Mesenchymal stem cell (in vitro differentiated cells and primary cell): ENCODE measurements at regions not wholly inside any gene's neighbourhood (a gene's known extent, or its start where the extent isn't known, plus 50 kb on each side); places are given as distances from the start of the nearest gene placed in this dataset.
"Not testable (repeated sequence)": the region's sequence is repeated elsewhere in the genome, so short reads cannot be mapped to it uniquely, and the experiment has no call there.

ENCODE experiments used
- DNase-seq: peaks from one replicate; pipeline ENCODE4 v3.0.0-alpha.2; 2013
- H2AFZ ChIP-seq: one replicate; pipeline ENCODE4 v1.6.1; 2013; ENCODE audit warnings: low read depth, mild to moderate bottlenecking, control low read depth, inconsistent platforms, low read length, moderate library complexity
- H2AK5ac ChIP-seq: 2 replicates; pipeline ENCODE4 v1.6.1; 2013; ENCODE audit warnings: low read length, moderate library complexity, mild to moderate bottlenecking, inconsistent platforms; ENCODE audit not compliant: severe bottlenecking
- H2BK120ac ChIP-seq: one replicate; pipeline ENCODE4 v1.6.1; 2013; ENCODE audit warnings: low read depth, mild to moderate bottlenecking, inconsistent platforms, low read length, moderate library complexity
- H2BK12ac ChIP-seq, 2 experiments: one replicate each; pipeline ENCODE4 v1.6.1; 2013; ENCODE audit warnings: inconsistent platforms in 2 of 2, low read length in 2 of 2, mild to moderate bottlenecking in 2 of 2, moderate library complexity in 2 of 2, control low read depth in 1 of 2
- H2BK15ac ChIP-seq: one replicate; pipeline ENCODE4 v1.6.1; 2013; ENCODE audit warnings: mild to moderate bottlenecking, low read depth, inconsistent platforms; ENCODE audit not compliant: poor library complexity, severe bottlenecking
- H2BK5ac ChIP-seq: 2 replicates; pipeline ENCODE4 v1.6.1; 2013; ENCODE audit warnings: low read depth, mild to moderate bottlenecking, low read length, control low read depth, inconsistent platforms; ENCODE audit not compliant: poor library complexity, severe bottlenecking
- H3K14ac ChIP-seq, 2 experiments: one replicate each; pipeline ENCODE4 v1.6.1; 2013; ENCODE audit warnings: inconsistent platforms in 2 of 2, low read length in 2 of 2, control low read depth in 1 of 2, mild to moderate bottlenecking in 1 of 2, moderate library complexity in 1 of 2
- H3K18ac ChIP-seq, 2 experiments: one replicate each; pipeline ENCODE4 v1.6.1; 2013; ENCODE audit warnings: inconsistent platforms in 2 of 2, low read length in 2 of 2, control low read depth in 1 of 2, low read depth in 1 of 2, mild to moderate bottlenecking in 1 of 2
- H3K23ac ChIP-seq, 2 experiments: one replicate each; pipeline ENCODE4 v1.6.1; 2013; ENCODE audit warnings: inconsistent platforms in 2 of 2, low read length in 2 of 2, mild to moderate bottlenecking in 2 of 2, moderate library complexity in 2 of 2, control low read depth in 1 of 2
- H3K27ac ChIP-seq: 2 replicates; pipeline ENCODE4 v1.5.1; 2013; ENCODE audit warnings: mild to moderate bottlenecking, moderate library complexity, low read length, control low read depth, inconsistent platforms; ENCODE audit not compliant: poor library complexity, severe bottlenecking
- H3K27me3 ChIP-seq, 2 experiments: 2 replicates each; pipeline versions ENCODE4 v1.6.1 to v1.7.0; 2013; ENCODE audit warnings: low read length in 2 of 2, mild to moderate bottlenecking in 2 of 2, moderate library complexity in 2 of 2, control low read depth in 1 of 2, inconsistent platforms in 1 of 2; ENCODE audit not compliant: control insufficient read depth in 1 of 2, insufficient read depth in 1 of 2
- H3K36me3 ChIP-seq, 2 experiments: 2 replicates each; pipeline versions ENCODE4 v1.6.1 to v1.7.0; 2013; ENCODE audit warnings: low read length in 2 of 2, control low read depth in 1 of 2, inconsistent platforms in 1 of 2, low read depth in 1 of 2, mild to moderate bottlenecking in 1 of 2; ENCODE audit not compliant: insufficient read depth in 2 of 2, control insufficient read depth in 1 of 2
- H3K4ac ChIP-seq, 2 experiments: one replicate each; pipeline ENCODE4 v1.6.1; 2013; ENCODE audit warnings: inconsistent platforms in 2 of 2, low read length in 2 of 2, mild to moderate bottlenecking in 2 of 2, moderate library complexity in 2 of 2, control low read depth in 1 of 2, low read depth in 1 of 2
- H3K4me1 ChIP-seq: 2 replicates; pipeline ENCODE4 v1.6.1; 2013; ENCODE audit warnings: low read depth, low read length, control low read depth; ENCODE audit not compliant: control insufficient read depth, insufficient read depth
- H3K4me2 ChIP-seq: 2 replicates; pipeline ENCODE4 v1.6.1; 2013; ENCODE audit warnings: low read length, mild to moderate bottlenecking, inconsistent platforms; ENCODE audit not compliant: poor library complexity, severe bottlenecking
- H3K4me3 ChIP-seq, 2 experiments: 2 replicates each; pipeline versions ENCODE4 v1.5.1 to v1.7.0; 2013; ENCODE audit warnings: low read length in 2 of 2, mild to moderate bottlenecking in 2 of 2, control low read depth in 1 of 2, low read depth in 1 of 2; ENCODE audit not compliant: insufficient read depth in 1 of 2
- H3K79me1 ChIP-seq: replicated peaks from 2 replicates; pipeline ENCODE4 v1.6.1; 2013; ENCODE audit warnings: mild to moderate bottlenecking, control low read depth, low read length, inconsistent platforms; ENCODE audit not compliant: poor library complexity, severe bottlenecking
- H3K9ac ChIP-seq: 2 replicates; pipeline ENCODE4 v1.7.0; 2013; ENCODE audit warnings: mild to moderate bottlenecking, low read length, moderate library complexity
- H3K9me3 ChIP-seq: 2 replicates; pipeline ENCODE4 v1.7.0; 2013; ENCODE audit warnings: mild to moderate bottlenecking, low read length; ENCODE audit not compliant: control insufficient read depth
- H4K8ac ChIP-seq: one replicate; pipeline ENCODE4 v1.6.1; 2013; ENCODE audit warnings: inconsistent platforms, mild to moderate bottlenecking, low read length, moderate library complexity
- H4K91ac ChIP-seq: one replicate; pipeline ENCODE4 v1.6.1; 2013; ENCODE audit warnings: mild to moderate bottlenecking, low read length, inconsistent platforms
- WGBS: methylation state at CpG from one replicate; pipeline ENCODE4 v1.1.7; 2013; ENCODE audit warnings: mixed read lengths; 5-methylcytosine and 5-hydroxymethylcytosine counted together

- no peak overlapping the region for H2BK5ac ChIP-seq
- no peaks in the 10 kb centered on the region for H3K27me3 ChIP-seq
- H3K23ac ChIP-seq = no peak overlapping the region
- H4K8ac ChIP-seq = no peak overlapping the region
- no peaks in the 10 kb centered on the region for H3K79me1 ChIP-seq
- H3K18ac ChIP-seq = no peak overlapping the region
- no peak for DNase-seq
- H3K4me3 ChIP-seq = no peak overlapping the region
- no peak overlapping the region for H3K14ac ChIP-seq
- H3K36me3 ChIP-seq = no peaks in the 10 kb centered on the region
- peaks cover 14% of the 10 kb centered on the region for H3K9me3 ChIP-seq
- no peak overlapping the region for H3K4me2 ChIP-seq
- H4K91ac ChIP-seq = no peak overlapping the region
- H2AK5ac ChIP-seq = no peak overlapping the region
- no peak overlapping the region for H2AFZ ChIP-seq
- no peak overlapping the region for H3K4ac ChIP-seq
- H2BK12ac ChIP-seq = no peak overlapping the region
- H2BK120ac ChIP-seq = no peak overlapping the region
- no peaks in the 10 kb centered on the region for H3K4me1 ChIP-seq
- H3K27ac ChIP-seq = no peak overlapping the region
- no peak overlapping the region for H2BK15ac ChIP-seq
- H3K9ac ChIP-seq = no peak overlapping the region
These were observed 110.4 kb upstream of the RORA start for GRCh38 chr15:61339516-61339915.

DNA sequence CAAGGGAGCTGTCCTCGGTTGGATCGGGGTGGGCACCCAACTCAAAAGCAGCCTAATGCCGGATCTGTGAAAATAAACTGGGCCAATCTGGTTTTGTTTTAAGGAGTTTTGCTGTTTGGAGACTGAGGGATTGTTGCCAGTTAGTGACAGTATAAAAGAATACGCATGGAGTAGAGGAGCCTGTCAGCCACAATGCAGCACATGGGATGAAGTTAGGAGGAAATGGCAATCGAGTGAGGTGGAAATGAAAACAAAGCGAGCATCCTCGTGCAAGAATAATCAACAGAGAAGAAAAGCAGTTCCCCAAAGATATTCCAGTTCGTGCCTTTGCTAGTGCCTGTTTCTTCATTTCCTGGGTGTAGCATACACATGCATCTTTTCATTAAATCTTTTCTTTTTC lies 108.4 kb upstream of the RORA start:
- no peak overlapping the region for H3K4me3 ChIP-seq
- H3K14ac ChIP-seq = no peak overlapping the region
- H3K36me3 ChIP-seq = no peaks in the 10 kb centered on the region
- peaks cover 19% of the 10 kb centered on the region for H3K9me3 ChIP-seq
- H2BK120ac ChIP-seq = no peak overlapping the region
- H3K27me3 ChIP-seq = no peaks in the 10 kb centered on the region
- 74% methylated on average over 8 of the region's 8 CpGs for WGBS
- H2AK5ac ChIP-seq = no peak overlapping the region
- no peak overlapping the region for H2BK15ac ChIP-seq
- no peak overlapping the region for H2AFZ ChIP-seq
- H4K8ac ChIP-seq = no peak overlapping the region
- no peak for DNase-seq
- no peak overlapping the region for H2BK5ac ChIP-seq
- no peak overlapping the region for H3K27ac ChIP-seq
- H3K9ac ChIP-seq = no peak overlapping the region
- no peak overlapping the region for H3K23ac ChIP-seq
- H3K4ac ChIP-seq = no peak overlapping the region
- no peaks in the 10 kb centered on the region for H3K4me1 ChIP-seq
- H3K4me2 ChIP-seq = no peak overlapping the region
- H3K79me1 ChIP-seq = no peaks in the 10 kb centered on the region
- no peak overlapping the region for H2BK12ac ChIP-seq
- H3K18ac ChIP-seq = no peak overlapping the region
- H4K91ac ChIP-seq = no peak overlapping the region

GRCh38 chr15:61336026-61336638 lies 107.0 kb upstream of the RORA start:
- H2BK5ac ChIP-seq = no peak overlapping the region
- H3K4me3 ChIP-seq = no peak overlapping the region
- H3K36me3 ChIP-seq = no peaks in the 10 kb centered on the region
- no peak overlapping the region for H3K9ac ChIP-seq
- DNase-seq = no peak
- no peak overlapping the region for H2BK15ac ChIP-seq
- H3K4ac ChIP-seq = no peak overlapping the region
- no peak overlapping the region for H3K14ac ChIP-seq
- no peak overlapping the region for H3K18ac ChIP-seq
- WGBS = 42% methylated on average over 3 of the region's 3 CpGs
- no peak overlapping the region for H2AFZ ChIP-seq
- no peaks in the 10 kb centered on the region for H3K79me1 ChIP-seq
- peaks cover 19% of the 10 kb centered on the region for H3K9me3 ChIP-seq
- H2BK12ac ChIP-seq = no peak overlapping the region
- no peak overlapping the region for H2BK120ac ChIP-seq
- H3K23ac ChIP-seq = no peak overlapping the region
- no peak overlapping the region for H4K91ac ChIP-seq
- H4K8ac ChIP-seq = no peak overlapping the region
- no peak overlapping the region for H3K4me2 ChIP-seq
- H3K4me1 ChIP-seq = no peaks in the 10 kb centered on the region
- H2AK5ac ChIP-seq = no peak overlapping the region
- no peak overlapping the region for H3K27ac ChIP-seq
- H3K27me3 ChIP-seq = no peaks in the 10 kb centered on the region

DNA sequence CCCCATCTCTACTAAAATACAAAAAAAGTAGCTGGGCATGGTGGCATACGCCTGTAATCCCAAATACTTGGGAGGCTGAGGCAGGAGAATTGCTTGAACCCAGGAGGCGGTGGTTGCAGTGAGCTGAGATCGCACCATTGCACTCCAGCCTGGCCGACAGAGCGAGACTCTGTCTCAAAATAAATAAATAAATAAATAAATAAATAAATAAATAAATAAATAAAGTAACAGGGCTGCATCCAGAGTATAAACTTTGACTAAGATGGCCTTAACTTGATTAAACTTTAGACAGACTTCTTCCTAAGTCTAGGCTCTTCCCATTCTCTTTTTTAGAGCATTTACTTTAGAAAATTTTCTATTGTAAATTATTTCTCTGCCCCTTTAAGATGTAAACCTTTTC lies 105.6 kb upstream of the RORA start:
- not testable (repeated sequence) for H4K91ac ChIP-seq, H4K8ac ChIP-seq, H2BK15ac ChIP-seq, H2AFZ ChIP-seq, H3K4me3 ChIP-seq, H3K36me3 ChIP-seq, H3K4me1 ChIP-seq, H3K27ac ChIP-seq, H3K18ac ChIP-seq, H3K23ac ChIP-seq, H3K79me1 ChIP-seq, DNase-seq, H3K27me3 ChIP-seq, H3K9ac ChIP-seq, H2BK120ac ChIP-seq, H2BK12ac ChIP-seq, H3K4ac ChIP-seq, H2BK5ac ChIP-seq, H3K4me2 ChIP-seq, H2AK5ac ChIP-seq, H3K14ac ChIP-seq
- H3K9me3 ChIP-seq = peaks cover 19% of the 10 kb centered on the region
- 63% methylated on average over 1 of the region's 5 CpGs for WGBS
